AG04449 (cell line): ENCODE measurements at regions not wholly inside any gene's neighbourhood (a gene's known extent, or its start where the extent isn't known, plus 50 kb on each side); places are given as distances from the start of the nearest gene placed in this dataset.

ENCODE experiments used
- CTCF ChIA-PET: fragments of 350-600 bp; formaldehyde crosslinking; extraction: SDS; loops from one replicate; lab custom pipeline; 2021; ENCODE audit warnings: antibody characterized with exemption; lab: Yijun Ruan, JAX
- POLR2A ChIA-PET: fragments of 400-600, 350-600 bp; formaldehyde crosslinking; extraction: SDS; loops from one replicate; lab custom pipeline; 2020; ENCODE audit warnings: antibody characterized with exemption, inconsistent platforms; lab: Yijun Ruan, JAX
- DNase-seq: peaks from one replicate; pipeline ENCODE4 v3.0.0-alpha.2; 2010; ENCODE audit warnings: low read depth, low spot score
- H3K4me3 ChIP-seq: 2 replicates; pipeline ENCODE4 v1.5.1; 2011; ENCODE audit warnings: low read depth, mild to moderate bottlenecking, control low read depth, low read length
- TF ChIP-seq, protein P1 (sequence below): IDR thresholded peaks from one replicate; pipeline ENCODE4 v1.5.1; 2011; ENCODE audit warnings: mild to moderate bottlenecking, moderate library complexity, low read length, control low read depth, inconsistent platforms; ENCODE audit not compliant: insufficient read depth; ENCODE audit errors: missing control alignments

DNA sequence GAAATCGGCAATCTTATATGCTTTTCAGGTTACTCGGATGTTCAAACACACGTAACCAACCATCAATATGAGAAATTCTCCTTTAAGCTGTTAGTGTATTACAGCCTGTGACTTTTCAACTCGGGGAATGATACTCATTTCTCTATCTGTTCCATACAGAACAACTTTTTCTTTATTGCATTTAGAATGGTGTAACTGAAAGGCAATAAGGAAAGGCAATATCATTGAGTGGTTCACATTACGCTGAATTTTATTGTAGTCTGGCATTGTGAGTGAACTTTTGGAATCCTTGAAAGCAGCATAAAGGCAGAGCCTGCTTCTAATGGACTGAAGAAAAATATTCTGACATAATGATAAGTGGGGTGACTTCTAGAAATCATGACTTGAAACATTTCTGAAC, 54.4 kb upstream of the MEF2C start:
- ChIA-PET POLR2A (no interaction called here), CTCF (no interaction called here)
- DNase-seq, result no peak
- TF ChIP-seq, protein P1, sequence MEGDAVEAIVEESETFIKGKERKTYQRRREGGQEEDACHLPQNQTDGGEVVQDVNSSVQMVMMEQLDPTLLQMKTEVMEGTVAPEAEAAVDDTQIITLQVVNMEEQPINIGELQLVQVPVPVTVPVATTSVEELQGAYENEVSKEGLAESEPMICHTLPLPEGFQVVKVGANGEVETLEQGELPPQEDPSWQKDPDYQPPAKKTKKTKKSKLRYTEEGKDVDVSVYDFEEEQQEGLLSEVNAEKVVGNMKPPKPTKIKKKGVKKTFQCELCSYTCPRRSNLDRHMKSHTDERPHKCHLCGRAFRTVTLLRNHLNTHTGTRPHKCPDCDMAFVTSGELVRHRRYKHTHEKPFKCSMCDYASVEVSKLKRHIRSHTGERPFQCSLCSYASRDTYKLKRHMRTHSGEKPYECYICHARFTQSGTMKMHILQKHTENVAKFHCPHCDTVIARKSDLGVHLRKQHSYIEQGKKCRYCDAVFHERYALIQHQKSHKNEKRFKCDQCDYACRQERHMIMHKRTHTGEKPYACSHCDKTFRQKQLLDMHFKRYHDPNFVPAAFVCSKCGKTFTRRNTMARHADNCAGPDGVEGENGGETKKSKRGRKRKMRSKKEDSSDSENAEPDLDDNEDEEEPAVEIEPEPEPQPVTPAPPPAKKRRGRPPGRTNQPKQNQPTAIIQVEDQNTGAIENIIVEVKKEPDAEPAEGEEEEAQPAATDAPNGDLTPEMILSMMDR, result no peak
- no peak overlapping the region for H3K4me3 ChIP-seq

DNA sequence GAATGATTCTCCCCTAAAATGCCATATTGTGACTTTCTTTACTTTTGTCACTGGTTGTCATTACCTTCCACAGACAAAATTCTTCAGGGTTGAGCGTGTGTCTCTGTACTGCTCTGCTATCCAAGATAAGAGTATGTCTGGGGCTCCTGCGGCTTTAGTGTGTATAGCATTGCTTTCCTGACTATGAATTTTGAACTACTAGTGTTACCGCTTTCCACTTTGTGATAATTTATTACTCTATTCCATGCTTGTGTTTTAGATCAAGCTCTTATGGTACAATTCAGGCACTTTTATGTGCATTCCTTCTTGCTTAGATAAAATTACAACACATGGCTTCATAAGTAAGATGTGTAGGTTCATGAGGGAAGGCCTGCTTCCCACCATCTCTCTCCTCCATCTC, 51.5 kb upstream of the MEF2C start:
- CTCF ChIA-PET, result no interaction called here
- POLR2A ChIA-PET, result no interaction called here
- no peak overlapping the region for H3K4me3 ChIP-seq
- TF ChIP-seq, protein P1, result no peak
- no peak for DNase-seq
